NCI-H1105 (cell line): ENCODE measurements at regions not wholly inside any gene's neighbourhood (a gene's known extent, or its start where the extent isn't known, plus 50 kb on each side); places are given as distances from the start of the nearest gene placed in this dataset.
"Not testable (repeated sequence)": the region's sequence is repeated elsewhere in the genome, so short reads cannot be mapped to it uniquely, and the experiment has no call there.

Experiments
- DNase-seq: peaks from one replicate; lab custom pipeline; 2025; lab: John Stamatoyannopoulos, UW

DNA sequence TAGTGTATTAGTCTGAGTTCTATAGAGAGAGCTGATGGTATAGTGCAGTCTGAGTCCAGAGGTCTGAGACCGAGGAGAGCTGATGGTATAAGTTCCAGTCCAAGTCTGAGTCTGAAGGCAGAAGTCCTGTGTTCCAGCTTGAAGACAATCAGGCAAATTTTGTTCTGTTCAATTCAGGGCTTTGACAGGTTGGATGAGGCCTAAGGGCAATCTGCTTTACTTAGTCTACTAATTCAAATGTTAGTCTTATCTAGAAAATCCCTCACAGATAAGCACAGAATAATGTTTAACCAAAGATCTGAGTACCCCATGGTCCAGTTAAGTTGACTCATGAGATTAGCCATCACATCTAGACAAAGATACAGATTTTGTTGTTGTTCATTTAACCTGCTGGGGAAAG is 303.0 kb upstream of the KLF4 start:
- no peak for DNase-seq

DNA sequence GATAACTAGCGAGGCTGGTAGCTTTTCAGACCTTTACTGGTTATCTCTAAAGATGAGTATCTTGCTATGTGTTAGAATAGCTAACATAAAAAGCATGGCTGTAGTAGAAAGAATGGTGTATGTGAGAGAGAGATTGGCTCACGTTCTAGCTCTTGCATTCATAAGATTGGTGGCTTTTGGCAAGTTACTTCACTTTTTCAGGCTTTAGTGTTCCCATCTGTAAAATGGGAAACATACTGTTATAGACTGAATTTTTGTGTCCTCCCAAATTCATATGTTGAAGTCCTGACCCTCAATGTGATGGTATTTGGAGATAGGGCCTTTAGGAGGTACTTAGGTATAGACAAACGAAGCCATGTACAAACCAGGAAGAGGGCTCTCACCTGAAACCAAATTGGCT is 302.4 kb upstream of the KLF4 start:
- DNase-seq: no peak

DNA sequence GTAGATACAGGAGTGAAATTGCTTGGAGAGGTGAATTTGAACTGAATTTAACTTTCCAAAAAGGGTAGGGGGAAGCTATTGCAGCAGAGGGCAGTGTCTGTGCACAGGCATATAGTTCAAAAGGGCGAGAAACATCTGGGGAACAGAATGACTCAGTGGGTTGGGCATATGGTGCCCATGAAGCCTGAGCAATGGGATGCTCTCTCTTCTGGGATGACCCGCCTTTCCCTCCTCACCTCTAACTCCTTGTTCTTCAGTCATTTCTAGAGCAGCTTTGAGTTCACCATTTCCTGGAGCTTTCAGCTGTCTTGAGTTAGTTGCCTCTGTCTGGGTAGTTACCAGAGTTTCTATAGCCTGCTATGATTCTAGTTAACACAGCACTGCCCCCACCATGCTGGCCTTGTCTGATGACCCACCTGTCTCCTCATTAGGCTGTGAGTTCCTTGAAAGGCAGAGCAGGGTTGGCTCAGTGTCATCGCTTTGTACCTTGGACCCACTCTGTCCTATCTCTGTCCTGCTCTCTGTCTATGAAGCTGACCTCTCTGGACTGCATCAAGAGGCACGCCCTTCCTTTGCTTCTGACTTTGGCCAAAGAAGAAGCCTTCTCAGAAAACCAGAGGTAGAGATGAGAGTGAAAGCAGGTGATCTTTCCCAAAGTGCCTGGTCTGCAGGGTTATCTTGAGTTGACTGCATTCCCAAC is 299.6 kb upstream of the KLF4 start:
- no peak for DNase-seq

GRCh38 chr9:107786561-107786960 is 297.0 kb upstream of the KLF4 start:
- DNase-seq: no peak

- no peak for DNase-seq
Observed at GRCh38 chr9:107784235-107784958, 294.8 kb upstream of the KLF4 start.

DNA sequence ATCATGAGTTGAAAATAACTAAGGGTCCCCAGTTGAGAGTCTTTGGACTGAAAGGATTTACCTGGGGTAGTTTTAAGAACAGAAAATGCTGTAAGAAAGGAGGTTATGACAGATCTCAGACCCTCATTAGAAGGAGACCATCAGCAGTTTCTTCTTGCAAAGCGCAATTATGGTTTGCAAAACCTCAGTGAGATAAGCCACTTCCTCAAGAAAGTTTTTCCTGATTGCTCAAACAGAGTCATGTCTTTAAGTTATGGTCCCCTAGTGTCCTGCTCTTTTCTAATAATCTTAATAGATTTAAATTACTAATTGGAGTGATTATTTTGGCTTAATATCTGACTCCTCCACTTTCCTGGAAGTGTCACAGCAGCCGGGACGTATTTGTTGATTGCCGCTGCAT is 293.2 kb upstream of the KLF4 start:
- DNase-seq: no peak

- no peak for DNase-seq
Observed at GRCh38 chr9:107782381-107782780, 292.8 kb upstream of the KLF4 start.

DNA sequence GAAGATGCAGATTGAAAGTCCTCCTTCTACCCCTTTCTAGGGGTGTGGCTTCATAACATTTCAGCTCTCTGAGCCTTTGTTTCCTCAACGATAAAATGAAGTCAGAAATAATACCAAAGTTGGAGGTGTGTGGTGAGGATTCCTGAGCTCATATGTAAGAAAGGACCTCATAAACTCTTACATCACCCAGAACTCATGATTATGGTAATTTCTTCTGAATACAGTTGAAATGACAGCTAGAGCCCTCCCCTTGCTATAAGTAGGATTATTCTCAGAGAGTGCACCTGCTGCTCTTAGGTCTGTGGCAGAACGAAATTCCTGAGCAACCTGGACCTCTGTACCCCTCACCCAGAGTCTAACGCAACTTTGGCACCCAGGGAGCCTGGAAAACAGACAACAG is 291.4 kb upstream of the KLF4 start:
- DNase-seq: no peak

- DNase-seq: no peak
Observed at GRCh38 chr9:107779731-107780130, 290.2 kb upstream of the KLF4 start.

DNA sequence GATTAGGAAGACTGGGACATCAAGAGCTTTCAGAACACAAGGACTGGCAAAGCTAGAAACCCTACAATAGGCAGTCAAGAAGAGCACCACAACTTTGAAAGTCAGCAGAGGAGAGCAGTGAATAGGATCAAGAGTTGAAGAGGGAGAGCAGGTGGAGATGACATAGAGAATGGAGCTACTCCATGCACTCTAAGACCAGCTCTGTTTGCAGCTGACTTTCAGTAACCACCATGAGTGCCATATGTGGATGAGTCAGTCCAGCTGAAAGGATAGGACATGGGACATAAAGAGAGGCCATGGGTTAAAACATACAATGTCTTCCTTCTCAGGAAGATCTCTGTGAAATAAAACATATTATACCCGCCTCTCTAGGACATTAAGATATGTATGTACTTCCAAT is 289.1 kb upstream of the KLF4 start:
- DNase-seq: no peak

DNA sequence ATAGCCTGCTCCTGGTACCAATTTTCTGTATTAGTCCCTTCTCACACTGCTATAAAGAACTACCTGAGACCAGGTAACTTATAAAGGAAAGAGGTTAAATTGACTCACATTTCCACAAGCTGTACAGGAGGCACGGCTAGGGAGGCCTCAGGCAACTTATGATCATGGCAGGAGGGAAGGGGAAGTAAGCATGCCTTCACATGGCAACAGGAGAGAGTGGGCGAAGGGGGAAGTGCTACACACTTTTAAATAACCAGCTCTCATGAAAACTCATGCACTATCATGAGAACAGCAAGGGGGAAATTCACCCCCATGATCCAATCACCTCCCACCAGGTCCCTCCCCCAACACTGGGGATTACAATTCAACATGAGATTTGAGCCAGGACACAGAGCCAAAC is 284.5 kb upstream of the KLF4 start:
- not testable (repeated sequence) for DNase-seq

GRCh38 chr9:107772988-107773387 is 283.4 kb upstream of the KLF4 start:
- no peak for DNase-seq

- no peak for DNase-seq
Observed at GRCh38 chr9:107770716-107771115, 281.1 kb upstream of the KLF4 start.

DNA sequence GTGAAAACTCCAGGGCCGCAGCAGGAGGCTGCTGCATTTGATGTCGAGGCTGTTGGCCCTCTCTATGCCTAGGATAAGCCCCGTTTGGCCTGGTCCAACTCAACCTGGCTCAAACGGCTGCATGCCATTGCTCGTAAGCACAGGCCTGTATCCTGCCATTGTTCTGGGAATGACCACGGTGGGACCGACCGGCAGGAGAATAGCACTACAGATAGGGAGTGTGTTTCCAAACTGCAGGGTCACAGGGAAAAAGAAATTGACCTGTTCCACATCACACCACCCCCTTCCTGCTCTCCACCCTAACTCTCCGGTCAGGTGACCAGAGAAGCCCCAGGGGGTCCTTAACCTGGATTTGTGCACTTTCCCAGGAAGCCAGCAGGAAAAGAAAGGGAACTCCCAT is 278.7 kb upstream of the KLF4 start:
- DNase-seq: no peak

DNA sequence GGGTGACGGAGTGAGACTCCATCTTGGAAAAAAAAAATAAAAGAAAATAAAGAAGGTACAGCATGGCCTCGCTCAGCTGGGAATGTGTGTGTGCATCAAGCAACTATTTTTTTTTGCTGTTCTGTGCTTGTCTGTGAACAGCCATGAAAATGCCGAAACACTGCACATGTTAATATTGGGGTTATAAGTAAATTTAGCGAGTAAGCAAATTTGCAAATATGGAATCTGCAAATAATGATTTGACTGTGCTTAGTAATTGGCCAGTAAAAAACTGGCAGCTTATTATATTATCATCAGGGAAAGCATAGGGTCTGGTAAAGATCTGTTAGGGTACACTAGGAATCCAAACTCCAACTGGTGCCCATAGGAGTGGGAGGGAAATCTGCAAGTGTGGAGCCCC is 278.1 kb upstream of the KLF4 start:
- DNase-seq: no peak

- not testable (repeated sequence) for DNase-seq
Observed at GRCh38 chr9:107763469-107763868, 273.9 kb upstream of the KLF4 start.

DNA sequence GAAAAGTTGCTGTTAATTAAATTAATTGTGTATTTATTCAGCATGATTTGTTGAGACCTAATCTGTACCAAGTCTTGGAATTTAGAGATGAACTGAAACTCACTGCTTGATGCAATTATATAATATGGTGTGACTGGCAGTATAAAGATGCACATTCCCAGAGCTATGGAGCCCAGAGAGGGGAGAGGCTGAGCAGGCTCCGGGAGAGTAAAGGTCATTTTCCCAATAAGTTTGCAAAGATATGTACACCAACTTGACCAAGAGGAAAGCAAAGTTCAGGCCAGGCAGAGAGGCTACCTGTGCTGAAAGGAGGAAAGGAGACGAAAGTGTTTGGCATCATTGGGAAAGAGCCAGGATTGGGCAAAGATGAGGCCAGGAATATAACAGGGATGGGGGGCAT is 271.7 kb upstream of the KLF4 start:
- DNase-seq: no peak

- DNase-seq: no peak
Observed at GRCh38 chr9:107760469-107761242, 271.1 kb upstream of the KLF4 start.

- DNase-seq: peak; percentile 27
Observed at GRCh38 chr9:107759823-107760166, 270.2 kb upstream of the KLF4 start.

DNA sequence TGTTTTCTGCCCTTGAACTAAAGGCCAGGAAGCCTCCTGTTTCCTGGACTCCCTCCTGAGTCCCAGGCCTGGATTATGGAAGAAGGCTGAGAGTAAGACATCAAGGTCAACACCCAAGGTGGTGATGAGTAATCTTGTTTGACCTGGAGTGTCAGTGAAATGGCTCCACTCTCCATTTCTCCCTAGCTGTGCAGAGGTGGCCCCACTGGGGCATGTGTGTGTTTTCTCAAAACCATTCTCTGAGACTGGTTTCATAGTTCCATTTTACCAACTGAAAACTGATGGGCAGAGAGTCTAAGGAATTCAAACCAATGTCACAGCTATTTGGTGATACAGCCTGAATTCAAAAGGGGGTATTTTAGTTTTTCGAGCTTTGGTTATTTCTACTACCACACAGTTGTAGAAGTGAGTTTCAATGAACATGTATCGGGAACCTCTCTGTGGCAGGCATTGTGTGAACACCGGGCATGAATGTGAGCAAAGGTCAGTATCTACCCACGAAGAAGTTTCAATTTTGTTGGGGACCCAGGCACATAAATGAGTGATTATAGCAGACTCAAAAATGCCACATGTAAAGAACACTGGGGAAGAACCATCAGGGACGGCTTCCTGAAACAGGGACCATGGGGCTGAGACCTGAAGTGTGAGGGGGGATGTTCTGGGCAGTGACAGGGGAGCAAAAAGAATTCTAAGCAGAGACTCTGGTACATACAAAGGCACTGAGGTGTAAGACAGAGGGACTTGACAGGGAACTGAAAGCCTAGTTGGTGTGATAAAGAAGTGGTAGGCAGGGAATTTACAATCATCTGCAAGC is 269.6 kb upstream of the KLF4 start:
- DNase-seq: no peak

- no peak for DNase-seq
Observed at GRCh38 chr9:107756091-107756490, 266.5 kb upstream of the KLF4 start.

DNA sequence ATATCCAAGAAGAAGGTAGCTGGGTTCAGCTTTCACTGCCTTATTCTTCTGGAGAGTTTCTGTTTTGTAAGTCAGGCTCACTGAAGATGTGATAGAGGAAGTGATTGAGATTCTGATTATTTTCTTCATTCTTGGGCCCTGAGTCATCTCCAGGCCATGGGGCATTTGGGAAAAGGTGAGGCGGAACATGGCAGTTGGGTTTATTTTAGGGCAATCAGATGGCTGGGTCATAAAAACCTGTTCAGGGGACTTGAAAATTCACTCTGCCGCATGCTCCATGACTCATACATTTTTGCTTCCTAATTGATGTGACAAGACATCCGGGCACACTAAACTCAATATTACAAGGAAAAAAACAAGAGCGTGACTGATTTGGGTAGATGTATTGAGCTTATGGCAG is 265.7 kb upstream of the KLF4 start:
- no peak for DNase-seq
